Naive thymus-derived CD8-positive, alpha-beta T cell (primary cell): ENCODE measurements at regions not wholly inside any gene's neighbourhood (a gene's known extent, or its start where the extent isn't known, plus 50 kb on each side); places are given as distances from the start of the nearest gene placed in this dataset.

Experiments used
- ATAC-seq, 2 donors: fragments of 150-1000 bp; cut with Tn5 transposase in 1 of 2; sonication (Bioruptor Pico), chemical (Tn5 transposase) in 1 of 2; 1 replicate in 1 of 2; 2 replicates in 1 of 2; pipeline ENCODE4 v1.10.0; 2021; ENCODE audit warnings: mild to moderate bottlenecking in 2 of 2, moderate library complexity in 2 of 2
- POLR2A ChIA-PET: fragments of 350-600 bp; sonication (Branson Sonifier 250); formaldehyde crosslinking; loops from one replicate; lab custom pipeline; 2021; ENCODE audit warnings: antibody characterized with exemption; lab: Charles Lee
- DNase-seq, 10 donors: peaks; one replicate each; pipeline versions ENCODE4 v3.0.0 to v3.0.0-alpha.2; 2020 to 2022
- H3K27ac Mint-ChIP-seq, 10 donors: one replicate each; pipeline ENCODE4 v1.8.0; 2020 to 2022; ENCODE audit warnings: mild to moderate bottlenecking in 10 of 10, mixed read lengths in 10 of 10, moderate library complexity in 4 of 10, inconsistent platforms in 1 of 10
- H3K27me3 Mint-ChIP-seq, 5 donors: one replicate each; pipeline ENCODE4 v1.8.0; 2021 to 2022; ENCODE audit warnings: mixed read lengths in 5 of 5
- H3K36me3 Mint-ChIP-seq, 3 donors: one replicate each; pipeline ENCODE4 v1.8.0; 2020 to 2022; ENCODE audit warnings: mixed read lengths in 3 of 3, mild to moderate bottlenecking in 2 of 3, inconsistent platforms in 1 of 3
- H3K4me1 Mint-ChIP-seq, 4 donors: one replicate each; pipeline ENCODE4 v1.8.0; 2021 to 2022; ENCODE audit warnings: mixed read lengths in 4 of 4
- H3K4me3 Mint-ChIP-seq, 10 donors: one replicate each; pipeline ENCODE4 v1.8.0; 2020 to 2022; ENCODE audit warnings: mild to moderate bottlenecking in 10 of 10, mixed read lengths in 10 of 10, moderate library complexity in 6 of 10, inconsistent platforms in 1 of 10
- H3K9me3 Mint-ChIP-seq, 9 donors: one replicate each; pipeline ENCODE4 v1.8.0; 2020 to 2022; ENCODE audit warnings: mixed read lengths in 9 of 9, mild to moderate bottlenecking in 3 of 9, inconsistent platforms in 1 of 9, moderate library complexity in 1 of 9

GRCh38 chr5:18018472-18018871 lies 384.2 kb downstream of the TAF11L14 start:
- no peak overlapping the region for H3K27ac Mint-ChIP-seq
- H3K4me3 Mint-ChIP-seq: no peak overlapping the region
- H3K36me3 Mint-ChIP-seq: peaks cover 0 to 6% (median 0%) of the 10 kb centered on the region in 3 donors
- H3K27me3 Mint-ChIP-seq: no peaks in the 10 kb centered on the region
- POLR2A ChIA-PET: no interaction called here
- no peaks in the 10 kb centered on the region for H3K4me1 Mint-ChIP-seq
- no peak for ATAC-seq
- peaks cover 3 to 18% (median 10%) of the 10 kb centered on the region in 9 donors for H3K9me3 Mint-ChIP-seq
- DNase-seq: no peak

DNA sequence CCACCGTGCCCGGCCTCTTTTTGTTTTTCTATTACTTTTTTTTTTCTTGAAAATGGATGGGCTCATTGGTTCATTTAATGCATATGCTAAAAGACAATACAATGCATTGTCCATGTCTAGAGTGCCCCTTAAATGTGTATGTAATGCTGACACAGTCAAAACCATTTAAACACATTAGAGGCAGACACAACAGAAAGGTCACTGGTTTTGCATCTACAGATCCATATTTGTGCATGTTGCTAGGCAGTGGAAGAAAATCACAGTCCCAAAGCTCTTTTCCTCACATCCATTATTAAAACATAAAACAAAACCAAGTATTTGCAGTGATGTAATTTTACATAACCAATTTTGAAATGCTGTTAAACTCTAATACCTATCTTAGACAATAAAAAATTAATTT lies 389.0 kb downstream of the TAF11L14 start:
- Mint-ChIP-seq H3K36me3 (no peaks in the 10 kb centered on the region), H3K4me3 (no peak overlapping the region), H3K4me1 (no peaks in the 10 kb centered on the region), H3K27ac (no peak overlapping the region), H3K27me3 (no peaks in the 10 kb centered on the region), H3K9me3 (peaks cover 3 to 12% (median 8%) of the 10 kb centered on the region in 9 donors)
- ATAC-seq (no peak), DNase-seq (no peak)
- POLR2A ChIA-PET: no interaction called here

DNA sequence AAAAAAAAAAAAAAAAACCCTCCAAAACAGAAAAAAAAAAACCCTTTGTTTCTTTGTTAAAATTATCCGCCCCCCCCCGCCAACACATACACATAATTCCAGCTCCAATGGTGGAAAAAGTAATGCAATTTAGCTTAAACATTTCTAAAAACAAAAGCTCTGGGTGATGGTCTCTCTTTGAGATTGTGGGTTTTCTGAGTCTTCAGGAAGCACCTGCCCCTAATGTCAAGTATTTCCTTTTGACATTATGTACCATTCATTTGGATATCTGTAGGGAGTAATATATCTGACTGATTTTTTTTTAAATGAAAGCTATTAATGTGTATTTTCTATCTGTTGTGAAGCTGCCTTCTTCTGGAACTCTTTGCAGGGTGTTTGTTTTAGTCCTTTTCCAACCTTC lies 389.7 kb downstream of the TAF11L14 start:
- Mint-ChIP-seq H3K4me3 (no peak overlapping the region), H3K36me3 (no peaks in the 10 kb centered on the region), H3K27me3 (no peaks in the 10 kb centered on the region), H3K9me3 (peaks cover under 1 to 12% (median 6%) of the 10 kb centered on the region in 9 donors), H3K27ac (no peak overlapping the region), H3K4me1 (no peaks in the 10 kb centered on the region)
- ATAC-seq (no peak), DNase-seq (no peak)
- POLR2A ChIA-PET: no interaction called here

- POLR2A ChIA-PET: no interaction called here
- Mint-ChIP-seq H3K27ac (no peak overlapping the region), H3K4me3 (no peak overlapping the region)
Measured at GRCh38 chr5:18024542-18024941, 390.3 kb downstream of the TAF11L14 start.

GRCh38 chr5:18027241-18027867 lies 393.1 kb downstream of the TAF11L14 start:
- Mint-ChIP-seq H3K27me3 (no peaks in the 10 kb centered on the region), H3K9me3 (peaks cover 0 to 11% (median 3%) of the 10 kb centered on the region in 9 donors), H3K27ac (no peak overlapping the region), H3K36me3 (no peaks in the 10 kb centered on the region), H3K4me1 (no peaks in the 10 kb centered on the region), H3K4me3 (no peak overlapping the region)
- DNase-seq (no peak), ATAC-seq (no peak)
- POLR2A ChIA-PET: no interaction called here

More at GRCh38 chr5:18024542-18024941, 390.3 kb downstream of the TAF11L14 start:
- ATAC-seq (no peak), DNase-seq (no peak)
- Mint-ChIP-seq H3K9me3 (peaks cover 0 to 12% (median 6%) of the 10 kb centered on the region in 9 donors), H3K4me1 (no peaks in the 10 kb centered on the region), H3K27me3 (no peaks in the 10 kb centered on the region), H3K36me3 (no peaks in the 10 kb centered on the region)

DNA sequence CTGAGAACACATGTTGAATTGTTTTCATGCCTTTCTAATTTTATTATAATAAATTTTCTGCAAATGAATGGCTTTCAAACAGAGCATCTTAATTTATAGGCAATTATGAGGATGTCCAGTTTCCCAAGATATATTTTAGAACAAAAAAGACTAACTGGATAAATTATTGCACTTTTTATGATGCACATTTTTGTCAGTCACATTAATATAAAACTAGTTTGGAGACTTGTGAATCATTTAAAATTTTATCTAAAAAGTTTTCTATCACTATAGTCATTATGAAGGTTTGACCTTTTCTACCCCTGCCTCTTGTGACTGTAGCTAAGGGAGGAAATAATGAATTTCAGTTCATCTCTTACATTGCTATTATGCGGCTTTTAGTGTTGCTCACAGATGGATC lies 393.8 kb downstream of the TAF11L14 start:
- Mint-ChIP-seq H3K4me3 (no peak overlapping the region), H3K9me3 (peaks cover 0 to 16% (median 5%) of the 10 kb centered on the region in 9 donors), H3K27ac (no peak overlapping the region), H3K4me1 (no peaks in the 10 kb centered on the region), H3K36me3 (no peaks in the 10 kb centered on the region), H3K27me3 (no peaks in the 10 kb centered on the region)
- no peak for ATAC-seq
- POLR2A ChIA-PET: no interaction called here
- no peak for DNase-seq

- H3K36me3 Mint-ChIP-seq: no peaks in the 10 kb centered on the region
- ATAC-seq: no peak
- H3K4me1 Mint-ChIP-seq: no peaks in the 10 kb centered on the region
- H3K4me3 Mint-ChIP-seq: no peak overlapping the region
- peaks cover 0 to 19% (median 5%) of the 10 kb centered on the region in 9 donors for H3K9me3 Mint-ChIP-seq
- DNase-seq: no peak
- POLR2A ChIA-PET: no interaction called here
- no peaks in the 10 kb centered on the region for H3K27me3 Mint-ChIP-seq
- no peak overlapping the region for H3K27ac Mint-ChIP-seq
Measured at GRCh38 chr5:18032744-18033143, 398.5 kb downstream of the TAF11L14 start.

- no peaks in the 10 kb centered on the region for H3K36me3 Mint-ChIP-seq
- ATAC-seq (no peak), DNase-seq (no peak)
- H3K9me3 Mint-ChIP-seq: peaks cover 0 to 18% (median 6%) of the 10 kb centered on the region in 9 donors
- H3K4me3 Mint-ChIP-seq: no peak overlapping the region
- H3K4me1 Mint-ChIP-seq: no peaks in the 10 kb centered on the region
- no peak overlapping the region for H3K27ac Mint-ChIP-seq
- no peaks in the 10 kb centered on the region for H3K27me3 Mint-ChIP-seq
- POLR2A ChIA-PET: no interaction called here
Measured at GRCh38 chr5:18036531-18036930, 402.3 kb downstream of the TAF11L14 start.

GRCh38 chr5:18037718-18038117 lies 403.5 kb downstream of the TAF11L14 start:
- Mint-ChIP-seq H3K4me3 (no peak overlapping the region), H3K36me3 (no peaks in the 10 kb centered on the region), H3K27me3 (no peaks in the 10 kb centered on the region), H3K4me1 (no peaks in the 10 kb centered on the region), H3K27ac (no peak overlapping the region), H3K9me3 (peaks cover 0 to 11% (median 5%) of the 10 kb centered on the region in 9 donors)
- POLR2A ChIA-PET: no interaction called here
- ATAC-seq (no peak), DNase-seq (no peak)

- H3K9me3 Mint-ChIP-seq: peaks cover 0 to 6% (median 2%) of the 10 kb centered on the region in 9 donors
Measured at GRCh38 chr5:18043344-18043743, 409.1 kb downstream of the TAF11L14 start.

DNA sequence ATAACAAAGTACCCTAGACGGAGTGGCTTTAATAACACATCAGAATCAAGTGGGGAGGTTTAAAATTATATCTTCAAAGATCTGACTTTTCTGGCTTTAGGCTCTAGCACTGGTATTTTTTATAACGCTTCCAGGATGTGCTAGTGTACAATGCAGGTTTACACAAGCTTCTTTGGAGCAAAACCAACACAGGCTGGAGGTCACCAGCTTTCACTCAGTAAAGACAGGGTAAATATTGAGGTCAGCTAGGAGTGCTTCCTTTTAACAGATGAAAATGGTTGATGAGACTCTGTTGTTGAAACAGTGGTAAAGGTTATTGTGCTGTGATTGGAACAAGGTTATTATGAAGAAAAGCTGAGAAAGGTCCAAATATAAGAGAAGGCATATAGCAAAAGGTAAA lies 414.2 kb downstream of the TAF11L14 start:
- Mint-ChIP-seq H3K9me3 (peaks cover 0 to 9% (median under 1%) of the 10 kb centered on the region in 9 donors), H3K4me3 (no peak overlapping the region), H3K27me3 (no peaks in the 10 kb centered on the region), H3K4me1 (no peaks in the 10 kb centered on the region), H3K27ac (no peak overlapping the region), H3K36me3 (no peaks in the 10 kb centered on the region)
- POLR2A ChIA-PET: no interaction called here
- DNase-seq (no peak), ATAC-seq (no peak)

More at GRCh38 chr5:18043344-18043743, 409.1 kb downstream of the TAF11L14 start:
- ATAC-seq: no peak
- Mint-ChIP-seq H3K4me1 (no peaks in the 10 kb centered on the region), H3K36me3 (no peaks in the 10 kb centered on the region), H3K4me3 (no peak overlapping the region), H3K27me3 (no peaks in the 10 kb centered on the region), H3K27ac (no peak overlapping the region)
- POLR2A ChIA-PET: no interaction called here
- no peak for DNase-seq

DNA sequence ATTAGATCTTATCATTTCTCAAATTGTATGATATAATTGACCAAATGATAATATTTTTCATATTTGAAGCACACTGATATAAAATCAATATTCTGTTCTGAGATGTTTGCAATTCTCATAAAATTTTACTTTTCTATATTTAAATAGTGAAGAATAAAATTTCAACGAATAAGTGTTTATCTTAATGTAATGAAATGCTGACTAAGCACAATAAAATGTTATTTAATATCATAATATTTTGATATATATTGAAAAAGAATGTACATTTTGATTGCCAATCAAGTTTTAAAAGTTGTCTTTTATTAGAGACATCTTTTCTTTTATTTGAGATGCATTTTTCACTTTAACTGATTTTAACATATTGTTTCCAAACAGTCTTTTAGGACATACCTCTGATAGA lies 416.1 kb downstream of the TAF11L14 start:
- Mint-ChIP-seq H3K4me1 (no peaks in the 10 kb centered on the region), H3K9me3 (peaks cover under 1 to 11% (median 6%) of the 10 kb centered on the region in 9 donors), H3K36me3 (no peaks in the 10 kb centered on the region), H3K4me3 (no peak overlapping the region), H3K27me3 (no peaks in the 10 kb centered on the region), H3K27ac (no peak overlapping the region)
- no peak for DNase-seq
- POLR2A ChIA-PET: no interaction called here
- no peak for ATAC-seq

- Mint-ChIP-seq H3K36me3 (no peaks in the 10 kb centered on the region), H3K4me3 (no peak overlapping the region), H3K27me3 (no peaks in the 10 kb centered on the region), H3K4me1 (no peaks in the 10 kb centered on the region), H3K27ac (no peak overlapping the region), H3K9me3 (peaks cover 2 to 15% (median 8%) of the 10 kb centered on the region in 9 donors)
- no peak for DNase-seq
- POLR2A ChIA-PET: no interaction called here
- no peak for ATAC-seq
Measured at GRCh38 chr5:18050776-18051175, 416.5 kb downstream of the TAF11L14 start.

DNA sequence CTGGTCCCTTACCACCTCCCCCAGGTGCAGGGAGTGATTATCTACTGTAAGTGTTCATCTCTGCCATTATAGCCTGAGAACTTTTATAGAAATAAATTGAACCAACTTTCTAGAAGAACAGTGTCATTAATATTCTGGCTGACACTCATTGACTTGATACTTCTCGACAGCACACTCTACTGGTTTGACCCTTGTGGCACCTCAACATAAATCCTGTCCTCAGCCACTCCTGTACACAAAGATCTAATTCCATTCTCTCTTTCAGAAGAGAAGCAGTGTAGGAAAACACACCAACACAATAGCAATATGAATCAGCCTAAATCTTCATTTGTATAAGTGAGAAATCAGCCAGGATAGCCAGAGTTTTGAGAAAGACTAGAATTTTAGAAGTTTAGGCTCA lies 417.7 kb downstream of the TAF11L14 start:
- H3K4me3 Mint-ChIP-seq: no peak overlapping the region
- POLR2A ChIA-PET: no interaction called here
- peaks cover 2 to 15% (median 8%) of the 10 kb centered on the region in 9 donors for H3K9me3 Mint-ChIP-seq
- H3K36me3 Mint-ChIP-seq: no peaks in the 10 kb centered on the region
- H3K4me1 Mint-ChIP-seq: no peaks in the 10 kb centered on the region
- DNase-seq (no peak), ATAC-seq (no peak)
- no peaks in the 10 kb centered on the region for H3K27me3 Mint-ChIP-seq
- H3K27ac Mint-ChIP-seq: no peak overlapping the region
